ENCODE measurements at regions not wholly inside any gene's neighbourhood (a gene's known extent, or its start where the extent isn't known, plus 50 kb on each side); places are given as distances from the start of the nearest gene placed in this dataset.
A peak's percentile ranks its signal among the peaks of the same experiment; 100 is the strongest.

DNA sequence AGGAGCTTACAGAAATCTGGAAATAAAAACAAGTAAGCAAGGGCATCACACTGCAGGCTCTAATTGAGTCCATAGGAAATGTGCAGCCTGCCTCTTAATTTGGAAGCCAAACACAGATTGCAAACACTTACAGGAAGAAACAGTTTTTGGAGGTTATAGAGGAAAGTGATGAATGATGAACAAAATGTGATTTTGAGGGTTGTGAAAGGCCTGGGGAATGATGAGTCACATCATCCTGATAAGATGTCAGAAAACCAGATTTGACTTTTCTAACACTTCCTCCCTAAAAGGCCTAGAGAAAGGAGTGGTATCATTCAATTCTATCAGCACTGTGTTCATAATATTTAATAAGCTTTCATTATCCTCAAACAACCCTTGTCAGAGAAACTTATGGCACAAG is 96.6 kb upstream of the POU2AF2 start:
- H3K4me3 ChIP-seq = no peak overlapping the region
- intact Hi-C loops (cut with DNase I; ENCODE audit: low total_unique reads) = no loop called here
- H3K36me3 ChIP-seq = no peaks in the 10 kb centered on the region
- H3K9me3 ChIP-seq = no peaks in the 10 kb centered on the region
- H3K27ac ChIP-seq = peak overlapping the region in 1 of 8 donors; percentile 4
- no peak for DNase-seq
- TF ChIP-seq POLR2AphosphoS5 (IDR thresholded peaks at IDR 0.05) = no peak
- no peak for TF ChIP-seq POLR2A (IDR thresholded peaks at IDR 0.05)
- no peak for TF ChIP-seq CTCF (IDR thresholded peaks at IDR 0.05 in 8 of 11, conservative IDR thresholded peaks at IDR 0.05 in 3 of 11)
- H3K4me1 ChIP-seq = peaks cover 0 to 8% (median 0%) of the 10 kb centered on the region in 6 donors
- H3K27me3 ChIP-seq (replicated peaks in 1 of 7) = no peaks in the 10 kb centered on the region

DNA sequence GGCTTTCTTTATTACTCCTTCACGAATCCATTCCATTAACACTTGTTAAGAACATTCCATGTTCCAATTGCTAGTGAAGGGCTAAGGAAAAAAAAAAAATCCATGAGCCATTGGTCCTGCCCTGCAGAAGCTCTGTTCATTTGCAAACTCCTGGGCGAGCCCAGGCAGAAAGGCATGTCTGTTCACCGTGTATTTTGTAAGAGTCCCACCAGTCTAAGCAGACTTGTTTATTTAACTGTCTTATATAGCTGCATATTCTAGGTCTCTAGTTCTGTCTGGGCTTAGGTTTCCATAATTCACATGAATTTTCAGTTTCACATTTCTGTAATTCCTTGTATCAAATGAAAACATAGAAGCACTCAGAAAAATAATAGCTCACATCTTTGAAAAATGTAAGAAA is 97.4 kb upstream of the POU2AF2 start:
- intact Hi-C loops (cut with DNase I; ENCODE audit: low total_unique reads) = no loop called here
- Histone ChIP-seq H3K27me3 (replicated peaks in 1 of 7) (no peaks in the 10 kb centered on the region), H3K27ac (peak overlapping the region in 1 of 8 donors; percentile 4), H3K9me3 (no peaks in the 10 kb centered on the region), H3K4me1 (peaks cover 0 to 3% (median 0%) of the 10 kb centered on the region in 6 donors), H3K4me3 (no peak overlapping the region), H3K36me3 (no peaks in the 10 kb centered on the region)
- TF ChIP-seq POLR2A (IDR thresholded peaks at IDR 0.05) (no peak), CTCF (IDR thresholded peaks at IDR 0.05 in 8 of 11, conservative IDR thresholded peaks at IDR 0.05 in 3 of 11) (no peak), POLR2AphosphoS5 (IDR thresholded peaks at IDR 0.05) (no peak)
- 65 to 93% (median 79%) methylated on average over 3 of the region's 3 CpGs for WGBS, 5 donors
- no peak for DNase-seq

- WGBS, 5 donors = 76 to 96% (median 88%) methylated on average over 1 of the region's 1 CpG
- TF ChIP-seq POLR2A (IDR thresholded peaks at IDR 0.05) (no peak), CTCF (IDR thresholded peaks at IDR 0.05 in 8 of 11, conservative IDR thresholded peaks at IDR 0.05 in 3 of 11) (no peak), POLR2AphosphoS5 (IDR thresholded peaks at IDR 0.05) (no peak)
Observed at GRCh38 chr11:111137846-111138245, 107.7 kb upstream of the POU2AF2 start.

DNA sequence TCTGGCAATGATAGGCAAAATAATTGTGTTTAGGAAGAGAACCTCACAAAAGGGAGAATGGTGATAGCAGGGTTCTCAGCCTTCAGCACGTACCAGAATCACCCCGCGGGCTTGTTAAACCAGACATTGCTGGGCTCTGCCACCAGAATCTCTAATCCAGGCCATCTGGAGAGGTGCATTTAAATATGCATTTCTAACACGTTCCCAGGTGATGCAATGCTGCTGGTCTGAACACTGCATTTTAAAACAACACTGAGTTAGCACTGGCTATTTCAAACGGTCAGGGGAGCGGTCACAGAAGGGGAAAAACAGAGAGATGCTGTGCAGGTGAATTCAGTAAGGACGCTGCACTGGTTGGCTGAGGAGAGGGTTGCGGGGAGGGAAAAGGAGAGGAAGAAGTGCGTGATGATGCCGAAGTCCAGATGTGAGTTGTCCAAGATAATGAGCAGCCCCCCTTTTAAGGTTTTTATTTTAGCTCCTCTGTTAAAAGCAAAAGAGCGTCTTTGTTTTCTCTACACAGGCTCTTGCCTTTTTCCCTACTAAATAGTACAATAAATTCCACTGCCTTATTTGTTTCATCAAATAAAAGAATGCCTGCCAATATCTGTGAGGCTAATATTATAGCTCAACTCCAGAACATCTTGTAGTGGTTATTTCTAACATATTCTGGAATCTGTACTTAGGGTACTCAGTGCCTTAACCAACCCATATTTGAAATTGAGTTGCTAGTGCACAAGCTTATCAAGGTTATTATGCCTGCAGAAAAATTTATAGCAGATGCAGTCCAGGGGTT is 109.6 kb upstream of the POU2AF2 start:
- intact Hi-C loops (cut with DNase I; ENCODE audit: low total_unique reads) = no loop called here
- DNase-seq = no peak
- Histone ChIP-seq H3K27me3 (replicated peaks in 1 of 7) (no peaks in the 10 kb centered on the region), H3K9me3 (no peaks in the 10 kb centered on the region), H3K36me3 (no peaks in the 10 kb centered on the region), H3K4me1 (no peaks in the 10 kb centered on the region), H3K4me3 (no peak overlapping the region), H3K27ac (no peak overlapping the region)
- TF ChIP-seq POLR2A (IDR thresholded peaks at IDR 0.05) (no peak), POLR2AphosphoS5 (IDR thresholded peaks at IDR 0.05) (no peak), CTCF (IDR thresholded peaks at IDR 0.05 in 8 of 11, conservative IDR thresholded peaks at IDR 0.05 in 3 of 11) (no peak)
- 82 to 93% (median 85%) methylated on average over 11 of the region's 11 CpGs for WGBS, 5 donors

More at GRCh38 chr11:111137846-111138245, 107.7 kb upstream of the POU2AF2 start:
- H3K4me3 ChIP-seq = no peak overlapping the region
- H3K27me3 ChIP-seq (replicated peaks in 1 of 7) = no peaks in the 10 kb centered on the region
- H3K27ac ChIP-seq = no peak overlapping the region
- no peaks in the 10 kb centered on the region for H3K9me3 ChIP-seq
- intact Hi-C loops (cut with DNase I; ENCODE audit: low total_unique reads) = no loop called here
- DNase-seq = no peak
- H3K36me3 ChIP-seq = no peaks in the 10 kb centered on the region
- H3K4me1 ChIP-seq = no peaks in the 10 kb centered on the region

All from spleen (tissue), 11 donors.